HEK293 (cell line): ENCODE measurements at regions not wholly inside any gene's neighbourhood (a gene's known extent, or its start where the extent isn't known, plus 50 kb on each side); places are given as distances from the start of the nearest gene placed in this dataset.

Experiments used
- CTCF ChIA-PET: fragments of 350-600 bp; formaldehyde crosslinking; extraction: SDS; loops from one replicate; lab custom pipeline; 2021; ENCODE audit warnings: antibody characterized with exemption; lab: Yijun Ruan, JAX
- POLR2A ChIA-PET: fragments of 300-600 bp; formaldehyde crosslinking; extraction: SDS; loops from one replicate; lab custom pipeline; 2020; ENCODE audit warnings: antibody characterized with exemption, inconsistent platforms; lab: Yijun Ruan, JAX
- H3K27ac ChIP-seq: fragments of 200-500 bp; sonication (Bioruptor generic); 2 replicates; pipeline ENCODE4 v1.5.1; 2014; ENCODE audit warnings: low read depth, low read length, control low read depth, inconsistent platforms; ENCODE audit errors: extremely low read depth
- H3K36me3 ChIP-seq, 2 experiments: fragments of 200-500 bp in 1 of 2; sonication (Bioruptor generic) in 1 of 2; 1 replicate in 1 of 2; 2 replicates in 1 of 2; pipeline ENCODE4 v1.5.1; 2014 to 2017; ENCODE audit warnings: inconsistent platforms in 2 of 2, low read length in 2 of 2; ENCODE audit not compliant: control insufficient read depth in 2 of 2, insufficient read depth in 1 of 2
- H3K4me1 ChIP-seq: fragments of 200-500 bp; sonication (Bioruptor generic); 2 replicates; pipeline ENCODE4 v1.5.1; 2014; ENCODE audit warnings: mild to moderate bottlenecking, low read length, inconsistent platforms; ENCODE audit not compliant: control insufficient read depth, insufficient read depth
- H3K4me3 ChIP-seq: 2 replicates; pipeline ENCODE4 v1.5.1; 2011; ENCODE audit warnings: low read depth, mild to moderate bottlenecking, control low read depth, low read length, moderate library complexity
- H3K9me3 ChIP-seq: fragments of 200-500 bp; sonication (Bioruptor generic); 2 replicates; pipeline ENCODE4 v1.5.1; 2014; ENCODE audit warnings: low read depth, low read length, inconsistent platforms; ENCODE audit not compliant: control insufficient read depth, insufficient read depth
- BCL11B ChIP-seq: fragments of 450-650 bp; formaldehyde crosslinking; IDR thresholded peaks from 2 replicates; pipeline ENCODE4 v1.5.1; 2016; ENCODE audit warnings: low read depth, missing biosample characterization, missing genetic modification characterization
- HOXC10 ChIP-seq: sonication (generic); formaldehyde crosslinking; IDR thresholded peaks from 2 replicates; pipeline ENCODE4 v1.8.1; 2023; ENCODE audit warnings: mild to moderate bottlenecking, missing genetic modification reagents
- MZF1 ChIP-seq: fragments of 450-650 bp; formaldehyde crosslinking; IDR thresholded peaks from 2 replicates; pipeline ENCODE4 v1.5.1; 2017; ENCODE audit warnings: missing biosample characterization, missing genetic modification characterization, borderline replicate concordance
- PRDM1 ChIP-seq: fragments of 450-650 bp; formaldehyde crosslinking; IDR thresholded peaks from 2 replicates; pipeline ENCODE4; 2016; ENCODE audit warnings: missing biosample characterization, missing genetic modification characterization
- SETDB1 ChIP-seq: IDR thresholded peaks from one replicate; pipeline ENCODE4 v1.6.1; 2017; ENCODE audit warnings: mild to moderate bottlenecking, low read length, moderate library complexity, mixed read lengths; ENCODE audit not compliant: insufficient read length
- TRIM28 ChIP-seq: IDR thresholded peaks from 2 replicates; pipeline ENCODE4 v1.6.1; 2011; ENCODE audit warnings: low read length, control low read depth, borderline replicate concordance
- ZFP3 ChIP-seq: fragments of 450-650 bp; formaldehyde crosslinking; IDR thresholded peaks from 2 replicates; pipeline ENCODE4 v1.5.1; 2016; ENCODE audit warnings: low read depth, missing biosample characterization, missing genetic modification characterization
- ZNF132 ChIP-seq: fragments of 450-650 bp; formaldehyde crosslinking; IDR thresholded peaks from 2 replicates; pipeline ENCODE4 v1.5.1; 2017; ENCODE audit warnings: missing biosample characterization, missing genetic modification characterization, borderline replicate concordance
- ZNF248 ChIP-seq: fragments of 450-650 bp; formaldehyde crosslinking; IDR thresholded peaks from 2 replicates; pipeline ENCODE4 v1.5.1; 2017; ENCODE audit warnings: missing biosample characterization, missing genetic modification characterization
- ZNF473 ChIP-seq: fragments of 450-650 bp; formaldehyde crosslinking; IDR thresholded peaks from 2 replicates; pipeline ENCODE4 v1.5.1; 2017; ENCODE audit warnings: missing biosample characterization, missing genetic modification characterization
- ZNF544 ChIP-seq: fragments of 450-650 bp; formaldehyde crosslinking; IDR thresholded peaks from 2 replicates; pipeline ENCODE4 v1.5.0; 2017; ENCODE audit warnings: missing biosample characterization, missing genetic modification characterization
- ZNF558 ChIP-seq: fragments of 450-650 bp; formaldehyde crosslinking; IDR thresholded peaks from 2 replicates; pipeline ENCODE4 v1.5.1; 2016; ENCODE audit warnings: missing biosample characterization, missing genetic modification characterization
- ZNF585B ChIP-seq: fragments of 450-650 bp; formaldehyde crosslinking; IDR thresholded peaks from 2 replicates; pipeline ENCODE4 v1.5.1; 2016; ENCODE audit warnings: missing biosample characterization, missing genetic modification characterization
- ZNF629 ChIP-seq: fragments of 450-650 bp; formaldehyde crosslinking; IDR thresholded peaks from 2 replicates; pipeline ENCODE4 v1.5.1; 2017; ENCODE audit warnings: missing biosample characterization, missing genetic modification characterization
- ZNF701 ChIP-seq: fragments of 450-650 bp; formaldehyde crosslinking; IDR thresholded peaks from 2 replicates; pipeline ENCODE4 v1.5.1; 2016; ENCODE audit warnings: missing biosample characterization, missing genetic modification characterization
- ZNF707 ChIP-seq: fragments of 450-650 bp; formaldehyde crosslinking; IDR thresholded peaks from 2 replicates; pipeline ENCODE4 v1.5.1; 2016; ENCODE audit warnings: missing biosample characterization, missing genetic modification characterization
- ZNF747 ChIP-seq: fragments of 450-650 bp; formaldehyde crosslinking; IDR thresholded peaks from 2 replicates; pipeline ENCODE4 v1.5.1; 2016; ENCODE audit warnings: missing biosample characterization, missing genetic modification characterization
- ZNF76 ChIP-seq: fragments of 450-650 bp; formaldehyde crosslinking; IDR thresholded peaks from 2 replicates; pipeline ENCODE4; 2016; ENCODE audit warnings: low read depth, missing biosample characterization, missing genetic modification characterization, borderline replicate concordance
- ZNF791 ChIP-seq: fragments of 450-650 bp; formaldehyde crosslinking; IDR thresholded peaks from 2 replicates; pipeline ENCODE4 v1.5.1; 2016; ENCODE audit warnings: missing biosample characterization, missing genetic modification characterization
- ZNF792 ChIP-seq: fragments of 450-650 bp; formaldehyde crosslinking; IDR thresholded peaks from 2 replicates; pipeline ENCODE4 v1.5.1; 2016; ENCODE audit warnings: missing biosample characterization, missing genetic modification characterization
- ZNF837 ChIP-seq: fragments of 450-650 bp; formaldehyde crosslinking; IDR thresholded peaks from 2 replicates; pipeline ENCODE4 v1.5.1; 2016; ENCODE audit warnings: missing biosample characterization, missing genetic modification characterization
- ZXDB ChIP-seq: fragments of 450-650 bp; formaldehyde crosslinking; IDR thresholded peaks from 2 replicates; pipeline ENCODE4 v1.5.1; 2016; ENCODE audit warnings: missing biosample characterization, missing genetic modification characterization
- TF ChIP-seq, protein P1 (sequence below): fragments of 450-650 bp; formaldehyde crosslinking; IDR thresholded peaks from 2 replicates; pipeline ENCODE4 v1.5.1; 2016; ENCODE audit warnings: missing biosample characterization, missing genetic modification characterization
- TF ChIP-seq, protein P2 (sequence below): fragments of 450-650 bp; formaldehyde crosslinking; IDR thresholded peaks from 2 replicates; pipeline ENCODE4 v1.5.1; 2016; ENCODE audit warnings: missing biosample characterization, missing genetic modification characterization
- TF ChIP-seq, protein P3 (sequence below): fragments of 450-650 bp; formaldehyde crosslinking; conservative IDR thresholded peaks from 2 replicates; pipeline ENCODE4 v1.5.1; 2016; ENCODE audit warnings: low read depth, missing biosample characterization, missing genetic modification characterization
- TF ChIP-seq, protein P4 (sequence below): fragments of 450-650 bp; formaldehyde crosslinking; IDR thresholded peaks from 2 replicates; pipeline ENCODE4 v1.5.1; 2016; ENCODE audit warnings: missing biosample characterization, missing genetic modification characterization

DNA sequence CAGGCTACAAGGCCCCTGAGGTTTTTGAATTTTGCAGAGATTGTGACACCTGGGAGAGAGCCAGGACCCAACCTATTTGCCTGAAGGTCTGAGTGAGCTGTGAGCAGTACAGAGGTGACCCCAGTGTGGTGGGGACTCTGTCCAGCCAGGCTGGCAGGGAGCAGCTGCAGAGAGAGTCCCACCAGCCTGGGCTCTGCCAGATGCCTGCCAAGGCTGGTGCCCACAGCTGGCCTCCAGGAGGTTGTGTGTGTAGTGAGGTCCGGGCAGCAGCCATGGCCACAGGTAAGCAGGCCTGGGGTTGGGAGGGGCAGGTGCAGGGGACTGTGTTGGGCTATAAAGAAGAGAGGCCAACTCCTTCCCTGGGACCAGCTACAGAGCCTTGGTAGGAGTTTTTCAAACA, 144.8 kb downstream of the CRYBB2 start:
- Histone ChIP-seq H3K4me1 (peaks cover 6% of the 10 kb centered on the region; the same call in 1 of the 2 replicates), H3K27ac (no peak overlapping the region), H3K4me3 (no peak overlapping the region), H3K36me3 (peaks cover 0 to 51% of the 10 kb centered on the region in 2 experiments; a peak in 2 of 3 replicates), H3K9me3 (no peaks in the 10 kb centered on the region)
- CTCF ChIA-PET: interaction anchor here (0.6 to 2.4 kb wide), 4 partner anchors 39 to 465 kb away, joined by 3 to 15 read pairs (median 3); no protein-coding TSS in a partner anchor
- POLR2A ChIA-PET: no interaction called here
- TF ChIP-seq ZNF132 (tag by site-specific recombination) (no peak), ZNF248 (tag by site-specific recombination) (no peak), HOXC10 (CRISPR knock-in tag) (no peak), ZNF585B (tag by site-specific recombination) (no peak), ZNF558 (tag by site-specific recombination) (no peak), MZF1 (tag by site-specific recombination) (no peak), ZNF544 (no peak), ZXDB (tag by site-specific recombination) (no peak), TRIM28 (no peak), ZNF837 (tag by site-specific recombination) (no peak), ZNF707 (tag by site-specific recombination) (no peak), ZNF629 (no peak), ZNF747 (tag by site-specific recombination) (no peak), PRDM1 (tag by site-specific recombination) (no peak), ZNF792 (no peak), SETDB1 (no peak), ZNF473 (tag by site-specific recombination) (no peak)
- TF ChIP-seq, protein P1, sequence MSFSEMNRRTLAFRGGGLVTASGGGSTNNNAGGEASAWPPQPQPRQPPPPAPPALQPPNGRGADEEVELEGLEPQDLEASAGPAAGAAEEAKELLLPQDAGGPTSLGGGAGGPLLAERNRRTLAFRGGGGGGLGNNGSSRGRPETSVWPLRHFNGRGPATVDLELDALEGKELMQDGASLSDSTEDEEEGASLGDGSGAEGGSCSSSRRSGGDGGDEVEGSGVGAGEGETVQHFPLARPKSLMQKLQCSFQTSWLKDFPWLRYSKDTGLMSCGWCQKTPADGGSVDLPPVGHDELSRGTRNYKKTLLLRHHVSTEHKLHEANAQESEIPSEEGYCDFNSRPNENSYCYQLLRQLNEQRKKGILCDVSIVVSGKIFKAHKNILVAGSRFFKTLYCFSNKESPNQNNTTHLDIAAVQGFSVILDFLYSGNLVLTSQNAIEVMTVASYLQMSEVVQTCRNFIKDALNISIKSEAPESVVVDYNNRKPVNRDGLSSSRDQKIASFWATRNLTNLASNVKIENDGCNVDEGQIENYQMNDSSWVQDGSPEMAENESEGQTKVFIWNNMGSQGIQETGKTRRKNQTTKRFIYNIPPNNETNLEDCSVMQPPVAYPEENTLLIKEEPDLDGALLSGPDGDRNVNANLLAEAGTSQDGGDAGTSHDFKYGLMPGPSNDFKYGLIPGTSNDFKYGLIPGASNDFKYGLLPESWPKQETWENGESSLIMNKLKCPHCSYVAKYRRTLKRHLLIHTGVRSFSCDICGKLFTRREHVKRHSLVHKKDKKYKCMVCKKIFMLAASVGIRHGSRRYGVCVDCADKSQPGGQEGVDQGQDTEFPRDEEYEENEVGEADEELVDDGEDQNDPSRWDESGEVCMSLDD (tag by site-specific recombination): no peak
- TF ChIP-seq, all 188 proteins: peak for 0

DNA sequence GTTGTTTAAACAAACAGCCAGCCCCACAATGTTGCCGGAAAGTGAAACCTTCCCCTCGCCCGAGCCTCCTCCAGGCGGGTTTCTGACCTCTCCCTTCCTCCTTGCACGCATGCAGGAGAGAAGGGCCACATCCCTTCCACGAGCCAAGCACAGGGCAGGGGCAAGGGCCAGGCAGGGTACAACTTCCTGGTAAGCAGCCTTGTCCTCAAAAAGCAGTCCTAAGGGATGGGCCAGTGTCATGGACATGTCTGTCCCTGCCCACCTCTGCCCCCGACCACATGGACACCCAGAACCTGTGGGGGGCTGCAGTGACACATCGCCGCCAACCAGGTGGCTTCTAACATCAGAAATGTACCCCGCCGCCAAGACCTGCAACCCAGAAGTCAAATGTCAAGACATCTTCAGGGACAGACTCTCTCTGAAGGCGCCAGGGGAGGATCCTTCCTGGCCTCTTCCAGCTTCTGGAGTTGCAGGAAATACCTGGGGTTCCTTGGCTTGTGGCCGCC, 145.3 kb downstream of the CRYBB2 start:
- no peaks in the 10 kb centered on the region for H3K9me3 ChIP-seq
- peaks cover 6% of the 10 kb centered on the region; the same call in 1 of the 2 replicates for H3K4me1 ChIP-seq
- no peak overlapping the region for H3K4me3 ChIP-seq
- H3K36me3 ChIP-seq: peaks cover 0 to 48% of the 10 kb centered on the region in 2 experiments; a peak in 1 of 3 replicates
- POLR2A ChIA-PET: no interaction called here
- no peak overlapping the region for H3K27ac ChIP-seq
- CTCF ChIA-PET: interaction anchor here (0.6 to 2.4 kb wide), 3 partner anchors 73 to 464 kb away, joined by 3 to 15 read pairs (median 4); no protein-coding TSS in a partner anchor
- TF ChIP-seq, protein P2, sequence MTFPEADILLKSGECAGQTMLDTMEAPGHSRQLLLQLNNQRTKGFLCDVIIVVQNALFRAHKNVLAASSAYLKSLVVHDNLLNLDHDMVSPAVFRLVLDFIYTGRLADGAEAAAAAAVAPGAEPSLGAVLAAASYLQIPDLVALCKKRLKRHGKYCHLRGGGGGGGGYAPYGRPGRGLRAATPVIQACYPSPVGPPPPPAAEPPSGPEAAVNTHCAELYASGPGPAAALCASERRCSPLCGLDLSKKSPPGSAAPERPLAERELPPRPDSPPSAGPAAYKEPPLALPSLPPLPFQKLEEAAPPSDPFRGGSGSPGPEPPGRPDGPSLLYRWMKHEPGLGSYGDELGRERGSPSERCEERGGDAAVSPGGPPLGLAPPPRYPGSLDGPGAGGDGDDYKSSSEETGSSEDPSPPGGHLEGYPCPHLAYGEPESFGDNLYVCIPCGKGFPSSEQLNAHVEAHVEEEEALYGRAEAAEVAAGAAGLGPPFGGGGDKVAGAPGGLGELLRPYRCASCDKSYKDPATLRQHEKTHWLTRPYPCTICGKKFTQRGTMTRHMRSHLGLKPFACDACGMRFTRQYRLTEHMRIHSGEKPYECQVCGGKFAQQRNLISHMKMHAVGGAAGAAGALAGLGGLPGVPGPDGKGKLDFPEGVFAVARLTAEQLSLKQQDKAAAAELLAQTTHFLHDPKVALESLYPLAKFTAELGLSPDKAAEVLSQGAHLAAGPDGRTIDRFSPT (tag by site-specific recombination): no peak
- TF ChIP-seq MZF1 (tag by site-specific recombination) (no peak), ZNF701 (no peak), ZNF76 (no peak), ZNF791 (tag by site-specific recombination) (no peak), ZFP3 (no peak), BCL11B (tag by site-specific recombination) (no peak)
- TF ChIP-seq, protein P3, sequence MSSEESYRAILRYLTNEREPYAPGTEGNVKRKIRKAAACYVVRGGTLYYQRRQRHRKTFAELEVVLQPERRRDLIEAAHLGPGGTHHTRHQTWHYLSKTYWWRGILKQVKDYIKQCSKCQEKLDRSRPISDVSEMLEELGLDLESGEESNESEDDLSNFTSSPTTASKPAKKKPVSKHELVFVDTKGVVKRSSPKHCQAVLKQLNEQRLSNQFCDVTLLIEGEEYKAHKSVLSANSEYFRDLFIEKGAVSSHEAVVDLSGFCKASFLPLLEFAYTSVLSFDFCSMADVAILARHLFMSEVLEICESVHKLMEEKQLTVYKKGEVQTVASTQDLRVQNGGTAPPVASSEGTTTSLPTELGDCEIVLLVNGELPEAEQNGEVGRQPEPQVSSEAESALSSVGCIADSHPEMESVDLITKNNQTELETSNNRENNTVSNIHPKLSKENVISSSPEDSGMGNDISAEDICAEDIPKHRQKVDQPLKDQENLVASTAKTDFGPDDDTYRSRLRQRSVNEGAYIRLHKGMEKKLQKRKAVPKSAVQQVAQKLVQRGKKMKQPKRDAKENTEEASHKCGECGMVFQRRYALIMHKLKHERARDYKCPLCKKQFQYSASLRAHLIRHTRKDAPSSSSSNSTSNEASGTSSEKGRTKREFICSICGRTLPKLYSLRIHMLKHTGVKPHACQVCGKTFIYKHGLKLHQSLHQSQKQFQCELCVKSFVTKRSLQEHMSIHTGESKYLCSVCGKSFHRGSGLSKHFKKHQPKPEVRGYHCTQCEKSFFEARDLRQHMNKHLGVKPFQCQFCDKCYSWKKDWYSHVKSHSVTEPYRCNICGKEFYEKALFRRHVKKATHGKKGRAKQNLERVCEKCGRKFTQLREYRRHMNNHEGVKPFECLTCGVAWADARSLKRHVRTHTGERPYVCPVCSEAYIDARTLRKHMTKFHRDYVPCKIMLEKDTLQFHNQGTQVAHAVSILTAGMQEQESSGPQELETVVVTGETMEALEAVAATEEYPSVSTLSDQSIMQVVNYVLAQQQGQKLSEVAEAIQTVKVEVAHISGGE (tag by site-specific recombination): no peak
- TF ChIP-seq, protein P4, sequence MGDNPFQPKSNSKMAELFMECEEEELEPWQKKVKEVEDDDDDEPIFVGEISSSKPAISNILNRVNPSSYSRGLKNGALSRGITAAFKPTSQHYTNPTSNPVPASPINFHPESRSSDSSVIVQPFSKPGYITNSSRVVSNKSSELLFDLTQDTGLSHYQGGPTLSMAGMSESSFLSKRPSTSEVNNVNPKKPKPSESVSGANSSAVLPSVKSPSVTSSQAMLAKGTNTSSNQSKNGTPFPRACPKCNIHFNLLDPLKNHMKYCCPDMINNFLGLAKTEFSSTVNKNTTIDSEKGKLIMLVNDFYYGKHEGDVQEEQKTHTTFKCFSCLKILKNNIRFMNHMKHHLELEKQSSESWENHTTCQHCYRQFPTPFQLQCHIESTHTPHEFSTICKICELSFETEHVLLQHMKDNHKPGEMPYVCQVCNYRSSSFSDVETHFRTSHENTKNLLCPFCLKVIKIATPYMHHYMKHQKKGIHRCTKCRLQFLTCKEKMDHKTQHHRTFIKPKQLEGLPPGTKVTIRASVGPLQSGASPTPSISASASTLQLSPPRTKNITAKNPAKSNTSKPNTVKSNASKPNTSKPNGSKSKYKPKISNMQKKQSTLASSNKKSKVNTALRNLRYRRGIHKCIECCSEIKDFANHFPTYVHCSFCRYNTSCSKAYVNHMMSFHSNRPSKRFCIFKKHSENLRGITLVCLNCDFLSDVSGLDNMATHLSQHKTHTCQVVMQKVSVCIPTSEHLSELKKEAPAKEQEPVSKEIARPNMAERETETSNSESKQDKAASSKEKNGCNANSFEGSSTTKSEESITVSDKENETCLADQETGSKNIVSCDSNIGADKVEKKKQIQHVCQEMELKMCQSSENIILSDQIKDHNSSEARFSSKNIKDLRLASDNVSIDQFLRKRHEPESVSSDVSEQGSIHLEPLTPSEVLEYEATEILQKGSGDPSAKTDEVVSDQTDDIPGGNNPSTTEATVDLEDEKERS (tag by site-specific recombination): no peak
